Left ventricle myocardium superior (tissue), 1 donor: ENCODE measurements at regions not wholly inside any gene's neighbourhood (a gene's known extent, or its start where the extent isn't known, plus 50 kb on each side); places are given as distances from the start of the nearest gene placed in this dataset.

Experiments used
- ATAC-seq: fragments of 200-7000 bp; cut with Tn5 transposase; one replicate; pipeline ENCODE4 v1.9.1; 2020; ENCODE audit warnings: mild to moderate bottlenecking, moderate library complexity
- DNase-seq: peaks from one replicate; pipeline ENCODE4 v3.0.0-alpha.2; 2020
- intact Hi-C: fragments of 100-400 bp; cut with micrococcal nuclease; formaldehyde crosslinking; loops from one replicate; pipeline ENCODE4 v1.11.0; 2022
- donor health status: DM: no; HTN: yes; CAD: no; lungs with severe emphysema.

DNA sequence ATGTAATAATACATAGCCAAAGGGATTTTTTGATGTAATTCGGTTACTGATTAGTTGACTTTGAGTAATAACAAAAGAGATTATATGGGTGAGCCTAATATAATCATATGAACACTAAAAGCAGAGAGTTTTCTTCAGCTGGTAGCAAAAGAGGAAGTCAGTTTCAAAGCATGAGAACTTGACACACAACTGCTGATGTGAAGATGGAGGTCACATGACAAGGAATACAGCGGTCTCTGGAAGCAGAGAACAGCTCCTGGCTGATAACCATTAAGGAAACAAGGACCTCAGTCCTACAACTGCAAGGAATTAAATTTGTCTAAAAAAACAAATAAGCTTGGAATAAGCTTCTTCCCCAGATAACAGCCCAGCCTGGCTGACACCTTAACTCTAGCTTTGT lies 119.1 kb upstream of the PRNP start:
- intact Hi-C loops, result no loop called here
- ATAC-seq, result no peak
- DNase-seq, result no peak

DNA sequence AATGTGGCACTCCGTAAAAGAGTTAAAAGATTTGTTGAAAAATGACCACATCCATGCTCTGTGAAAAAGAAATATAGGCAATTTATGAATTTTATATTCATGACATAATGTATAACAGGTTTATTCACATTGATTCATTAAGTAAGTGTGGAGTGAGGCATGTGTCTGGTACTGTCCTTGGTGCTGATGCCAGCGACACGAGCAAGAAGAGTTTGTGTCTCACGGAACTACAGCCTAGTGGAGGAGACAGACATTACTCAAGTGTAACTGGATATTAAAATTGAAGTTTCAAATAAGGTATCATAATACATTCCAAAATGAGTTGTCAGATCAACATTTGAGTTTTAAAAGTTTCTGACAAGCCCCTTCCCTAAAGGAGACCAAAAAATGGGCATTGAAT lies 122.7 kb upstream of the PRNP start:
- ATAC-seq, result no peak
- intact Hi-C loops, result no loop called here
- no peak for DNase-seq

DNA sequence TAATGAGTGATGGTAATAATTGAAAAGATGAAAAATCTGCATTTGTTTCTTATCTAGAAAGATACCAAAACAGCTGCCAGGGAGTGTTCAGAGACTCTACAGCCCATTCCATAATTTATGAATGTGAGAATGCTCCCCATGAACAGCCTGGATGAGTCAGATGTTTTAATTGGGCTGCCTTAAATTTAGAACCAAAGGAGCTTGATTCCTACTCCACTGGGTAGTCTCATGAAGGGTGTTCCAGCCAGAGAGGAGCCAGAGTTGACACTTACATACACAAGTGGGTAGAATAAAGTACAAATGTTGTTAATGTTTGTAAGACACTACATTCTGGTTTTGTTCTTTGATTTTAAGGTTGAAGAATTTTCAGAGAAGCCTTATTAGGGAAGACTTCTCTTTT lies 123.2 kb upstream of the PRNP start:
- ATAC-seq, result no peak
- DNase-seq, result no peak
- intact Hi-C loops, result no loop called here

DNA sequence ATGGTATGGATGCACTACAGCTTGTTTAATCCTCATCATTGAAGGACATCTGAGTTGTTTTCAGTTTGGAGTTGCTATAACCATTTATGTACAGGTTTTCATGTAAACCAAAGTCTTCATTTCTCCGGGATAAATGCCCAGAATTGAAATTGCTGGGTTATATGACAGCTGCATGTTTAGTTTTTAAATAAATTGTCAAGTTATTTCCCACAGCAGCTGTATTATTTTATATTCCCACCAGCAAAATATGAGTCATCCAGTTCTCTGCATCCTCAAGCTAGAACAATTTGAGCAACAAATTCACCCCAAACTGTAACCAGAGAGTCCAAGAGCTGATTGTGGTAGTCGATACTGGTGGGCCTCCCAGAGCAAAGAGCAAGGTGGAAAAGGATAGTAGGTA lies 125.6 kb upstream of the PRNP start:
- DNase-seq (no peak), ATAC-seq (no peak)
- intact Hi-C loops, result no loop called here

DNA sequence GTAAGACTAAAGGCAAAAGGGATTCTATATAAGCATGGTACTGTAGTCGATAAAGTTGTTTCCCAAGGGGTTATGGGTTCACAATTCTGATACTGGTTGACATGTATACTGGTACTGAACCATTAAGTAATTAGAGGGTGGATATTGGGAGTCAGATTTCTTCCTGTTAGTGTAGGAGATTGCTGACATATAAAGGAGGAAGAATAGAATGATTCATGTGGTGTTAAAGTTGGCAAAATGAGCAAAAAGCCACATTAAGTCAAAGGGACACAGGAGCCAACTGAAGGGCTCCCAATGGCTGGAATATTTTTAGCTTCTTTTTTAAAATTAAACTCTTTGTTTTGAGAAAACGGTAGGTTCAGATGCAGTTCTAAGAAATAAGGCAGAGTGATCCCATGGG lies 126.3 kb upstream of the PRNP start:
- DNase-seq (no peak), ATAC-seq (no peak)
- intact Hi-C loops, result no loop called here

DNA sequence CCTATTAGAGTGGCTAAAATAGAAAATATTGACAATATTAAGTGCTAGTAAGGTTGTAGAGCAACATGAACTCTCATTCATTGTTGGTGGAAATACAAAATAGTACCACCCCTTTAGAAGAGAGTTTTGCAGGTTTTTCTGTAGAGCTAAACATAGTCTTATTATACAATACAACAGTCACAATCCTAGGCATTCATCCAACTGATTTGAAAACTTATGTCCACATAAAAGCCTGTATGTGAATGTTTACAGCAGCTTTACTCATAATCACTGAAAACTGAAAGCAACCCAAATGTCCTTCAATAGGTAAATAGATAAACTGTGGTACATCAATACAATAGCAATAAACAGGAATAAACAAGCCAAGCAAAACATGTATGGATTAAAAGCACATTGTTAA lies 127.2 kb upstream of the PRNP start:
- ATAC-seq (no peak), DNase-seq (no peak)
- intact Hi-C loops, result no loop called here

DNA sequence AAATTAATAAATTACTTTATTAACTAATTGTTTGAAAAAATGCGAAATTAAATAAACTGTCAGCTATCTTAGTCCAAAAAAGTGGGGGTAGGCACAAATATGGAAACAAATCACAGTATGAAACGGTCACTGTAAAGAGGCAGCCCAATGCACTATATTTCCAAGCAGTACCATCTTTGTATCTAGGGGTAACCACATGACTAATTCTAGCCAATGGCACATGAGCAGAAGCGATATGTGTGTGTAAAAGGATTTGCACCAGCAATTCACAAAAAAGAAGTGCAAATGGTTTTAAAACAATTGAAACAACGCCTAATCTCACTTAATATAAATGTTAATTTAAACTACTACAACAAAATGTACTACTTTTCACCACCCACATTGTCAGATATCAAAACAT lies 129.5 kb upstream of the PRNP start:
- ATAC-seq (no peak), DNase-seq (no peak)
- intact Hi-C loops, result no loop called here

DNA sequence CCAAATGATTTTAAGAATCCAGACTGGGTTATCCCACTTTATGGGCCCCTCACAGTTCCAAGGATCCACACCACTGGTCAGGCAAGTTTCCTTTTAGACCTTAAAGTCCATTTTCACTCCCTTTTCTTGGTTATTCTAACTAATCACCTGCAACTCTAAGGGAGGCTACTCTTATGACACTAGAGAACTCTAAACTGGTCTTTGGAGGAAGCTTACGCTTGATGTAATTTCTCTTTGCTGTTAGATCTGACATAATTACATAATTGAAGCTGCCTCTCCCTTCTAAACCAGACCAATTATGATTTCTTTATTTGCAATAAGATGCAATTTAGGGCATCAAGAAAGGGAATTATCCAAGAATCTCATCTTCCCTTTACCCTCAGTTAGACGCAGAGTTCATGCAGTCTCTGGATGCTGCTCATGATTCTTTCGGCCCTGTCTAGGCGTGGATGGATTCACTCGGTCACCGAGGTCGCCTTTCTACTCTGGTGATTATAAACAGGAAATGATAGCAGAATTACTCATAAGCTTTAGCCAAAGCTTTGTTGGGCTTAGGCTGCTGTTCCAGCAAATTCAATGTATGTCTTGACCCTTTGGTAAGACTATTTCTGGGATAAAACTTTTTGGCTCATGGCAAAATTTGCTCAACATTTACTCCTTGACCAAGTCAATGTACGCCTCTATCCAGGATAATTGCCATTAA lies 130.9 kb upstream of the PRNP start:
- intact Hi-C loops, result no loop called here
- ATAC-seq, result no peak

DNA sequence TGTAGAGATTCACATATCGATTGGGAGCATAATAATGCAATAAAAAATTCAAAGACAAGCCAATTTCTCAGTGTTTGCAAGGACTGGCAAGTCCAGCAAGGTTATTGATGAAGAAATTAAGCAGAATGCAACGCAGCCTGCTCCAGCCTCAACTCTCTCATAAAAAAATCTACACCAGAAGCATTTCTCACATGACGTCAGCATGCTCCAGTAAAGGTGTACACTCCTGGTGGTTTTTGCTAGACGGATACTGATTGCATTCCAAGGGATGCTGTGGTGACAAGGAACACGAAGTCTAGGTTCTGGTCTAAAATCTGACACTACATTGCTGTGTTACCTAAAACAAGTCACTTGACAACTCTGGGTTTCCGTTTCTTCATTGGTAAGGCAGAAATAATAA lies 131.9 kb upstream of the PRNP start:
- ATAC-seq, result no peak
- intact Hi-C loops, result no loop called here

More for the DNA sequence above, 130.9 kb upstream of the PRNP start:
- no peak for DNase-seq

DNA sequence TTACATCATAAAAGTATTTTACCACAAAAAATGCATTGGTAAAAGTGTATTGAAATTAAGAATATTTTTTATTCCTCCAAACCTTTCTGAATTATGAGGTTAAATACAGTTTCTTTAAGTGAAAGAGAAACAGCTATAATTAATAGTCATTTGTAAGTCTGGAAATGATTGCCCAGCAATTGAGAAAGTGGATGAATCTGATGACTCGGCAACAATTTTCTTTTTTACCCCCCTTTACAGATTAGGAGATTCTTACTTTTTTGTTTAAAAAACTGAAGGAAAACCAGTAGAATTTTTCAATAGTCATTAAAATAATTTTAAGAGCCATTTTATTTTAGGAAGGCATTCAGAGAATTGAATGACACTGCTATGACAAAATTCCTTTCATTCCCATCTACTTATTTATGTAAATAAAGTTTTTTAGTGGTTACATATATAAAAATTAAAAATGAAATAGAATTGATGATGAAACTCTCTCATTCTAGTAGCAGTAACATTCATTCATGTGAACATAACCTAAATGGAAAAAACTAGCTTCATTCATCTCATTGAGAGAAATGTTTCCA lies 134.1 kb upstream of the PRNP start:
- ATAC-seq, result no peak
- intact Hi-C loops, result no loop called here
- no peak for DNase-seq

More for the DNA sequence above, 131.9 kb upstream of the PRNP start:
- no peak for DNase-seq

DNA sequence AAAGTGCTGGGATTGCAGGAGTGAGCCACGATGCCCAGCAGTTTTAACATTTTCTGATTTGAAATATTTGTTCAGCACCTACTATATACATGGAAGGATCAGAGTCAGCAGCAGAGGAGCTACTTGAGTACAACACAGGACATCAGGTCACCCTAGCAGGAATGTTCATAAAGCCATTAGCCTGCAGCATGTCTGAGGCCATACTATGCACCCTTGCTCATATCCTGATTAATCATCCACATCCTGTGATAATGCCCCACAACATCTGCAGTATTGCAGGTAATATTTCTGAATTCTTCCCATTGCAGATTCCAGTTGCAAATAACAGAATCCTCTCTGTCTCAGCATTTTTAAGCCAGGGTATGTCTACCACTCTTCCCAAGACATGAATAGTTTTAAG lies 135.5 kb upstream of the PRNP start:
- intact Hi-C loops, result no loop called here
- ATAC-seq (no peak), DNase-seq (no peak)

DNA sequence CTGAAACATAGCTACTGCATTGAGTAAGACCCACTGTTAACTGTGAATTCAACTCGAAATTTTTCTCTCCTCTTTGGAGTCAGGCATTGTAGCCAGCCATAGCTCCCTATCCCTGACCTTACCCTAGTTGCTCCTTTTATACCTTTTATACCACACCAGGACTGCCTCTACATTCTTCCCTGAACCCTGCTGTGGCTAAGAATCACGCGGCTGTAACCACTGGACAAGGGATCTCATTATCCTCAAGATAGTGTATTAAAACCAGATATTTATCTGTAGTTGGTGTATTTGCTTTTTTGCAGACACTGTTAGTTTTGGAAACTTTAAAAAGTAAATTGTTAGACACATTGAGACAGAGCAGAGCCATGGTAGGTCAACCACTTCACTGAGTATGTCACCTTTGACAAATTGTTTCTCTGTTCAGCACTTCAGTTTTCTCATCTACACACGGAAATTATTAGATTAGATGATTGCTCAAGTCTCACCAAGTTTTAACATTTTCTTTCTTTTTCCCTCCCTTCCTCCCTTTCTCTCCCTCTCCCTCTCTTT lies 136.5 kb upstream of the PRNP start:
- DNase-seq, result no peak
- intact Hi-C loops, result no loop called here
- no peak for ATAC-seq

DNA sequence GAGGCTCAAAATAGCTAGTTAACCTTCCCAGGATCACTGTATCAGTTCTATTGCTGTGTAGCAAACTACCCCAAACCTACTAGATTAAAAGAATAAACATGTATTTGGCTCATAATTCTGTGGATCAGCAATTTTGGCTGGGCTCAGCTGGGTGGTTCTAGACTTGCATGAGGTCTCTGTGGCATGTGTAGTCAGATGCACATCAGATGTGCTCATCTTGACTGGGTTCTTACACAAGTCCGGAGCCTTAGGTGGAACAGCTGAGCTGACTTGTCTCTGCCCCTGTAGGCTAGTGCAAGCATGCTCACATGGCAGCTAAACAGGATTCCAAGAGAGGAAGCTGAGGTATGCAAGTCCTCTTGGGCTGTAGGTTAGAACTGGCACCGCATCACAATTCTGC lies 137.7 kb upstream of the PRNP start:
- DNase-seq (no peak), ATAC-seq (no peak)
- intact Hi-C loops, result no loop called here

DNA sequence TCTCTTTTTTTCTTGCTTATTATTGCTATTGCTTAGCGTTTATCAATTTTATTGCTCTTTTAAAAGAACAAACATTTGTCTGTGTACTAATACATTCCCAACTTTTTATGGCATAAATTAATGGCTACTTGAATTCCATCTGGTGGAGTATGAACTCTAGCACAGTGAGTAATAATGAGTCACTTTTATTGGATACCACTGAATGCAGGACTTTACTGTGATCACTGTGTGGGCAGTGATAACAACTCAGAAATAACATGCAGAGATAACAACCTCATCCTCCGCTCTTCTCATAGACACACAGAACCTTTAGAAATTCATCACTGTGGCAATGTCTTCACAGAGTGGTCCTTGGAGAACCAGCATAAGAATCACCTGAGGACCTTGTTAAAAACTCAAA lies 139.5 kb upstream of the PRNP start:
- intact Hi-C loops, result no loop called here
- ATAC-seq (no peak), DNase-seq (no peak)

DNA sequence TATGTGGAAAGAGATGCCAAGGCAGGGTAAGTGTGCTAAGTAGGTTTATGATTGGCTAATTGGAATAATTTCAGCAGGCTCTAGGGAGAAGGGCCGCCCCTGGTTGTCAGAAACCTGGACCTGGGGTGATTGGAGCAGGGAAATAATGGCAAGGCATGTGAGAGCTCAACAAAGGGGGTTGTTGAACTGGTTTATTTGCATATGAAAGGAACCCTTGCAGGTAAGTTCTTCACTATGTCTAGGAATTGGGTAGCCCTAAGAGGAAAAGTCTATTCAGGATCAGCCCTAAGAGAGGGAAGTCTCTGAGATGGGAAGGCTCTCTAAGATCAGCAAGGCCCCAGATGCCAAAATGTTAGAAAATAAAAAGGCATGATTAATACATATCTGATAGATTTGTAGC lies 139.9 kb upstream of the PRNP start:
- no peak for ATAC-seq
- intact Hi-C loops, result no loop called here
- no peak for DNase-seq

DNA sequence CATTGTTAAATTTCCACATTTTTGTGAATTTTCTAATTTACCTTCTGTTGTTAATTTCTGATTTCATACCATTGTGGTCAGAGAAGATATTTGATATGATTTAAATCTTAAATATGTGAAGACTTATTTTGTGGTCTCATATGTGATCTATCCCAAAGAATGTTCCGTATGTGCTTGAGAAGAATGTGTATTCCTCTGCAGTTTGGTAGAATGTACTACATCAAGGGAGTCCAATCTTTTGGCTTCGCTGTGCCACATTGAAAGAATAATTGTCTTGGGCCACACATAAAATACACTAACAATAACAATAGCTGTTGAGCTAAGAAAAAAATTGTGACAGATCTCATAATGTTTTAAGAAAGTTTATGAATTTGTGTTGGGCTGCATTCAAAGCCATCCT lies 140.7 kb upstream of the PRNP start:
- DNase-seq (no peak), ATAC-seq (no peak)
- intact Hi-C loops, result no loop called here

DNA sequence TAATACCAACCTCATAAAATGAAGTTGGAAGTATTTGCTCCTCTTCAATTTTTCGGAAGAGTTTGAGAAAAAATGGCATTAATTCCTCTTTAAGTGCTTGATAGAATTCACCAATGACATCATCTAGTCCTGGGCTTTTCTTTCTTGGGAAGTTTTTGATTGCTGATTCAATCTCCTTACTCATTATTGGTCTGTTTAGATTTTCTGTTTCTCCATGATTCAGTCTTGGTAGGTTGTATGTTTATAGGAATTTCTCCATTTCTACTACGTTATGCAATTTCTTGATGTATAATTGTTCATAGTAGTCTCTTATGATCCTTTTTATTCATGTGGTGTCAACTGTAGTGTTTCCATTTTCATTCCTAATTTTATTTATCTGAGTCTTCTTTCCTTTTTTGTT lies 141.5 kb upstream of the PRNP start:
- intact Hi-C loops, result no loop called here
- no peak for DNase-seq
- no peak for ATAC-seq

DNA sequence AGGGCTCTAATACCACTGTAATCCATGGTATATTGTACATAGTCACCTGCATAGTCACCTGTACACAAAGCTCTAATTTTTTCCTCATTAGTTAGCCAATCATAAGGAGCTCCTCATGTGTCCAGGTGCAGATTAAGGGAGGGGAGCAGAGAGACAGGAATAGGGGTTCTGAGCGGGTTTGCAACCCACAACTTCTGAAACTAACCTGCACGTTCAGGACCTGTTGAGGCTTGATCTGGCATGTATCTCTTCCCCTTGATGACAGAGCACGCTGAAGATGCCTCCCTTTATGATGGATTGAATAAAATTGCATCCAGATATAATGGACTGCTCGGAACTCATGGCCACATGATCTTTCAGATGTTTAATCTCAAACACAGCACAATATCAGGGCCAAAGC lies 144.0 kb upstream of the PRNP start:
- DNase-seq (no peak), ATAC-seq (no peak)
- intact Hi-C loops, result no loop called here

DNA sequence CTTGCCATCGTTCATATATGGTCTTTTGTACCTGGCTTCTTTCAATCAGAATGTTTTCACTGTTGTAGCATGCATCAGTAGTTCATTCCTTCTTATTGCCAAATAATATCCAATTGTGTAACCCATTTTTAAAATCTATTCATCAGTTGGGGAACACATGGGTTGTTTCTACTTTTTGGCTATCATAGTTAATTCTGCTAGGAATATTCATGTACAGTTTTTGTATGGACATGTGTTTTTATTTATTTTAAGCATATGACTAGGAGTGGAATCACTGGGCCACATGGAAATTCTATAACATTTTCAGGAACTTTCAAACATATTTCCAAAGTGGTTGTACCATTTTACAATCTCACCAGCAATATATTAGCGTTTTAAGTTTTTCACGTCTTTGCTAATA lies 151.9 kb upstream of the PRNP start:
- ATAC-seq (no peak), DNase-seq (no peak)
- intact Hi-C loops, result no loop called here

DNA sequence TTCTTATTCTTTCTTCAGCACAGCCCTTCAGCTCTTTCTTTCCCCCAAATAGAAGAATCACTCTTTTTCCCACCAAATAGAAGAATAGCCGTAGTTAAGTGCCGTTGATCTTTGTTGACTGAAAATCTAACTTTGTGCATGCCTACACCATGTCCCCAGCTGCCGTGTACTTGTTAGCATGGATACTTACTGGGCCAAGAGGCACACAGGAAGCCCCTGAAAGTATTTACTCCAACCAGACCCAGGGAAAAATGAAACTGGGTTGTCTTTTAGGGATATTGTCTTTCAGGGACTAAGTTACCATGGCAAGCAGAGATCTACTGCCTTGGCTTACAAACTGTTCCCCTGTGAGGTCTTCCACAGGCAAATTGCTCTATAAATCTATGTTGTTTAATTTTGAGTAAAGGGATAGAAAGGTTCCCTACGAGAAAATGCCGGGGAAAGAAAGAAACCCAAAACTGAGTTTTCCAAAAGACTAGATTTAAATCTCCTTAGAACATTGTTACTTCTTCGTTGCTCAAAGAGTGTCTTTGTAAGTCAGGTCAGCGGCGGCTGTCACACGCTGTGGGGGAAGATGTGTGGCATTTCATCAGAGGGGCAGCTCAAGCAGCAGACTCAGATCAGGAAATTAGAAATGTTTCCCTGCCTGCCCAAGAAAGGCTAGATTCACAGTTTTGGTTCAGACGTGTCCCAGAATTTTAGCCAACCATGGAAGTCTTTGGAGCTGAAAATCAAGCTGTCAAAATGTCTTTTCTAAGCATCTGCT lies 152.7 kb upstream of the PRNP start:
- intact Hi-C loops, result no loop called here
- DNase-seq (no peak), ATAC-seq (no peak)

DNA sequence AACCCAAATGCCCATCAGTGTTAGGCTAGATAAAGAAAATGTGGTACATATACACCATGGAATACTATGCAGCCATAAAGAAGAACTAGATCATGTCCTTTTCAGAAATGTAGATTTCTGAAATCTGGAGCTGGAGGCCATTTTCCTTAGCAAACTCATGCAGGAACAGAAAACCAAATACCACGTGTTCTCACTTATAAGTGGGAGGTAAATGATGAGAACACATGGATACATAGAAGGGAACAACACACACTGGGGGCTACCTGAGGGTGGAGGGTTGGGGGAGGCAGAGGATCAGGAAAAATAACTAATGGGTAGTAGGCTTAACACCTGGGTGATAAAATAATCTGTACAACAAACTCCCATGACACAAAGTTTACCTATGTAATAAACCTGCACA lies 153.5 kb upstream of the PRNP start:
- no peak for DNase-seq
- no peak for ATAC-seq

More for the DNA sequence above, 153.5 kb upstream of the PRNP start:
- intact Hi-C loops, result no loop called here
